Large intestine (tissue), 3 donors: ENCODE measurements at regions not wholly inside any gene's neighbourhood (a gene's known extent, or its start where the extent isn't known, plus 50 kb on each side); places are given as distances from the start of the nearest gene placed in this dataset.

ENCODE experiments used
- DNase-seq, 2 donors: peaks; one replicate each; pipeline versions ENCODE4 v3.0.0 to v3.0.0-alpha.2; 2013
- H3K27ac ChIP-seq: one replicate; pipeline ENCODE4 v1.5.1; 2013; ENCODE audit warnings: low read length
- H3K27me3 ChIP-seq: 2 replicates; pipeline ENCODE4 v1.6.1; 2013; ENCODE audit warnings: low read length; ENCODE audit not compliant: control insufficient read depth, insufficient read depth
- H3K36me3 ChIP-seq: 2 replicates; pipeline ENCODE4 v1.6.1; 2013; ENCODE audit warnings: low read length; ENCODE audit not compliant: control insufficient read depth, insufficient read depth
- H3K4me1 ChIP-seq: one replicate; pipeline ENCODE4 v1.6.1; 2013; ENCODE audit warnings: low read length; ENCODE audit not compliant: control insufficient read depth, insufficient read depth
- H3K4me3 ChIP-seq: one replicate; pipeline ENCODE4 v1.5.1; 2013; ENCODE audit warnings: low read length
- H3K9me3 ChIP-seq: one replicate; pipeline ENCODE4 v1.6.1; 2013; ENCODE audit warnings: mild to moderate bottlenecking, low read depth, low read length, moderate library complexity; ENCODE audit not compliant: control insufficient read depth
- WGBS: methylation state at CpG from one replicate; pipeline ENCODE4 v1.1.5; 2013; ENCODE audit warnings: low lambda C conversion rate; ENCODE audit not compliant: insufficient coverage; 5-methylcytosine and 5-hydroxymethylcytosine counted together

DNA sequence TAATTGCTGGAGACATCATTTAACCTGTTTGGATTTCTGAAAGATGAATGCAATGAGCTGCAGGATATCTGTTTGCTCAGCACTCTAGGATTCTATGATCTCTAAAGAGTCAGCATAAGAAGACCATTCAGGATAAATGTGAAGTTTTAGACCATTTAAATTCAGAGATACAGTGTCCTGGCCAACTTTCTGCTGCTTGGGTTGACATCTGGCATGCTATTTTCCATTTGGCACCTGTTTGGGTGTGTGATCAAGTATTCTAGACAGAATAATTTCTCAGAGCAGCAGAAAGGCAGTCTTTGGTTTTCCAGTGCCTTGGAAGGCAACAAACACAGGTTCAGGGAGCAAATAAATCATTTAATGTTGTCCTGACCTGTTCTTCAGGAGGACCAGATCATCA, 144.8 kb upstream of the NDUFV2 start:
- Histone ChIP-seq H3K9me3 (no peaks in the 10 kb centered on the region), H3K27me3 (no peaks in the 10 kb centered on the region), H3K27ac (no peak overlapping the region), H3K4me3 (no peak overlapping the region), H3K36me3 (no peaks in the 10 kb centered on the region), H3K4me1 (peaks cover 7% of the 10 kb centered on the region)
- DNase-seq: no peak

DNA sequence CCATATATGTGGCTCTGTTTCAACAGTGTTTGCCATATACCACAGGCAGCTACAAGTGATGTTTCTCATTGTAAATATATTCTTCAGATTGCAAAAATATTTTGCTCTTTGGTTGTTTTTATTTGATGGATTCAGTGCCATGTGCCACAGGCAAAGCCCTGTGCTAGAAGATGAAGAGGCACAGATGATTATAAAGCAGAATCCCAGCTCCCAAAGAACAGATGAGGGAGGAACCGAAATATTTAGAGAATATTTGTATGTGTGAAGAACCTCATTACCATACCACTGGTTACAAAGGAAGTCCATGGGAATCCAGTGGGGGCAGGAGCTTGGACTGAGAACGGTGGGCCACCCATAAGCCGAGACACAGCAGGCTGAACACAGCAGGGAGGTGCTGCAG, 143.8 kb upstream of the NDUFV2 start:
- no peak overlapping the region for H3K27ac ChIP-seq
- H3K4me1 ChIP-seq: peaks cover 7% of the 10 kb centered on the region
- no peaks in the 10 kb centered on the region for H3K36me3 ChIP-seq
- DNase-seq: no peak
- no peaks in the 10 kb centered on the region for H3K27me3 ChIP-seq
- no peaks in the 10 kb centered on the region for H3K9me3 ChIP-seq
- no peak overlapping the region for H3K4me3 ChIP-seq
- no CpG with 5 or more reads among the region's 3 CpGs for WGBS

DNA sequence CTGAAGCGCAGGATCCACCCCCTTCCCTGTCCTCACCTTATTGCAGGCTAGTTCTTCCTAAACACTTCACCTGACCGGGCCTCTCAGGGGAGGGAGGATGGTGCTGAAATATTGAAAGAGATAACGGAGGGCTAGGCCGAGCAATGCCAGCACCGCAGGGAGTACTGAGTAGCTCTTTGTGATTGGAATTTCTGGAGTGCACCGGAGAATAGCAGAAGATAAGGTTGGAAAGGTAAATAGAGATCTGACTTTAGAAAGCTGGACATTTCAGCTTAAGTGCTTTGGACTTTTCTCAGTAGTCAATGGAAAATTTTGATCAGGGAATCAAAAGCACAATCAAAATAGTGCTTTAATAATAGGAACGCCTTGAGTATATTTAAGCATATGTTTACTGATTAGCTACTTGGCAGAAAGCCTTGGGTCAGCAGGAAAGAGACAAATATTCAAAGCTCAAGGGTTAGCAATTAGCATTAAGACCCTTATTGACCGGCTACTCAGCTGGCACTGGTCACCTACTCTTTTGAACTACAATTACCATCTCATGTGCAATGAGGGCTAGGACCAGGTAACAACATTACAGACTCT, 142.9 kb upstream of the NDUFV2 start:
- Histone ChIP-seq H3K36me3 (no peaks in the 10 kb centered on the region), H3K4me1 (peaks cover 7% of the 10 kb centered on the region), H3K27me3 (no peaks in the 10 kb centered on the region), H3K27ac (no peak overlapping the region), H3K9me3 (no peaks in the 10 kb centered on the region), H3K4me3 (no peak overlapping the region)
- 21% methylated on average over 2 of the region's 8 CpGs for WGBS
- DNase-seq: no peak

GRCh38 chr18:8960740-8961657, 141.5 kb upstream of the NDUFV2 start:
- H3K4me3 ChIP-seq: no peak overlapping the region
- no peaks in the 10 kb centered on the region for H3K27me3 ChIP-seq
- no peaks in the 10 kb centered on the region for H3K9me3 ChIP-seq
- WGBS: 71% methylated on average over 1 of the region's 10 CpGs
- no peaks in the 10 kb centered on the region for H3K36me3 ChIP-seq
- DNase-seq: peak in 1 of 2 donors; percentile 27
- H3K4me1 ChIP-seq: peaks cover 7% of the 10 kb centered on the region
- H3K27ac ChIP-seq: no peak overlapping the region

DNA sequence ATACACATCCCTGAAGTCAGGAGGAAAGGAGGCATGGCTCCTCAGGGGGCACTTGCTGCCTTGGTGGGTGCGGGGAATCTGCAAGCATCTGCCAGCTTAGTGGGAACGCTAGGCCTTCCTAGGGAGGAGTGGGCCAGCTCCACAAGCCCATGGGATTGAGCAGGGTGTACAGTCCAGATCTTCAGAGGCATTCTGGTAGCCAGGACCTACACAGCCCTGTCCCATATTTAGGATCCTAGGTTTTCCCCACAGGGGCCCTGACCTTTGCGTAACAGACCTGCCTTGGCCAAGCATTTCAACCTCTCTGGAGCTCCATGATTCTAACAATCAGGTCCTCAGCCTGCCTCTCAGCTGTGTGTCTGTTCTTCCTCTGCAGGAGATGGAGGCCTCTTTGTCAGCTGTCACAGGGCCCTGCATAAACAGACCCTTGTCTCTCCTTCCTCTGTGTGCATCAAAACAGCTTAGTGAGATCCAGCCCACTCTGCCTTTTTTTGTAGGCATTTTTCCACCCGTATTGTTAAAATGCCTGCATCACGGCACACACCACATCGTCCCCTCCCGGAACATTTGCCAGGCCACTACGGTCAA, 140.2 kb upstream of the NDUFV2 start:
- Histone ChIP-seq H3K9me3 (no peaks in the 10 kb centered on the region), H3K27me3 (no peaks in the 10 kb centered on the region), H3K36me3 (no peaks in the 10 kb centered on the region), H3K27ac (no peak overlapping the region), H3K4me3 (no peak overlapping the region), H3K4me1 (peaks cover 7% of the 10 kb centered on the region)
- WGBS: 90% methylated on average over 2 of the region's 8 CpGs
- DNase-seq: no peak

GRCh38 chr18:8962855-8963635, 139.5 kb upstream of the NDUFV2 start:
- Histone ChIP-seq H3K4me1 (peaks cover 7% of the 10 kb centered on the region), H3K36me3 (no peaks in the 10 kb centered on the region), H3K9me3 (no peaks in the 10 kb centered on the region), H3K4me3 (no peak overlapping the region), H3K27me3 (no peaks in the 10 kb centered on the region), H3K27ac (no peak overlapping the region)
- no CpG with 5 or more reads among the region's 8 CpGs for WGBS
- DNase-seq: no peak

GRCh38 chr18:8963876-8964275, 138.6 kb upstream of the NDUFV2 start:
- Histone ChIP-seq H3K36me3 (no peaks in the 10 kb centered on the region), H3K27ac (no peak overlapping the region), H3K4me3 (no peak overlapping the region), H3K9me3 (no peaks in the 10 kb centered on the region), H3K4me1 (peaks cover 7% of the 10 kb centered on the region), H3K27me3 (no peaks in the 10 kb centered on the region)
- no peak for DNase-seq

GRCh38 chr18:8965398-8965797, 137.1 kb upstream of the NDUFV2 start:
- Histone ChIP-seq H3K4me1 (no peaks in the 10 kb centered on the region), H3K27me3 (no peaks in the 10 kb centered on the region), H3K27ac (no peak overlapping the region), H3K36me3 (no peaks in the 10 kb centered on the region), H3K4me3 (no peak overlapping the region), H3K9me3 (peaks cover 3% of the 10 kb centered on the region)
- no peak for DNase-seq
- WGBS: no CpG with 5 or more reads among the region's 8 CpGs

DNA sequence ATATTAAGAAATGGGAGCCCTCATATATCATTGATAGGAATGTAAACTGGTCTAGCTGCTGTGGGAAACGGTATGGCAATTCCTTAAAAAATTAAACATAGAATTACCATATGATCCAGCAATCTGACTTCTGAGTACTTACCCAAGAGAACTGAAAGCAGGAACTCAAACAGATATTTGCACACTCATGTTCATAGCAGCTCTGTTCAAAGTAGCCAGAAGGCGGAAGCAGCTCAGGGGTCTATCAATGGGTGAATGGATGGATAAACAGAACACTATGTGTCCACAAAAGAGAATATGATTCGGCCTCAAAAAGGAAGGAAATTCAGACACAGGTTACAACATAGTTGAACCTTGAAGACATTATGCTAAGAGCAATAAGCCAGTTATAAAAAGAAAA, 135.7 kb upstream of the NDUFV2 start:
- DNase-seq: no peak
- no peak overlapping the region for H3K27ac ChIP-seq
- no peak overlapping the region for H3K4me3 ChIP-seq
- WGBS: no CpG with 5 or more reads among the region's 3 CpGs
- no peaks in the 10 kb centered on the region for H3K27me3 ChIP-seq
- H3K4me1 ChIP-seq: no peaks in the 10 kb centered on the region
- H3K36me3 ChIP-seq: no peaks in the 10 kb centered on the region
- H3K9me3 ChIP-seq: peaks cover 3% of the 10 kb centered on the region

- WGBS: 100% methylated on average over 2 of the region's 6 CpGs
- no peak for DNase-seq
- Histone ChIP-seq H3K27me3 (no peaks in the 10 kb centered on the region), H3K4me1 (no peaks in the 10 kb centered on the region), H3K27ac (no peak overlapping the region), H3K4me3 (no peak overlapping the region), H3K36me3 (no peaks in the 10 kb centered on the region), H3K9me3 (peaks cover 3% of the 10 kb centered on the region)
These were observed 134.9 kb upstream of the NDUFV2 start for GRCh38 chr18:8967573-8967972.
